ENCODE measurements at regions not wholly inside any gene's neighbourhood (a gene's known extent, or its start where the extent isn't known, plus 50 kb on each side); places are given as distances from the start of the nearest gene placed in this dataset.

GRCh38 chr4:36000941-36001557 is 243.3 kb downstream of the ARAP2 start:
- no peaks in the 10 kb centered on the region for H3K36me3 ChIP-seq (ENCODE audit: low read depth)
- H3K27ac ChIP-seq = no peak overlapping the region
- no peaks in the 10 kb centered on the region for H3K9me2 ChIP-seq (ENCODE audit: insufficient read depth)
- no peak overlapping the region for H3K4me3 ChIP-seq
- no peak overlapping the region for H2AFZ ChIP-seq
- H3F3A ChIP-seq (ENCODE audit: insufficient read depth) = no peaks in the 10 kb centered on the region
- in situ Hi-C loops (cut with MboI) = no loop called here
- H4K20me1 ChIP-seq (ENCODE audit: insufficient read depth) = no peaks in the 10 kb centered on the region
- no peak for TF ChIP-seq EZH2phosphoT487 (IDR thresholded peaks at IDR 0.05; ENCODE audit: insufficient read depth, low read depth)
- no peak for TF ChIP-seq EZH2 (IDR thresholded peaks at IDR 0.05; ENCODE audit: insufficient read depth, poor library complexity, severe bottlenecking)
- H3K4me1 ChIP-seq (ENCODE audit: insufficient read depth) = no peaks in the 10 kb centered on the region
- H3K27me3 ChIP-seq (replicated peaks; ENCODE audit: insufficient read depth) = no peaks in the 10 kb centered on the region
- WGBS, 2 experiments (ENCODE audit: low coverage in 1 of 2, low lambda C conversion rate in 2 of 2, missing lambda C conversion rate in 2 of 2) = 37 to 44% methylated on average over 3 of the region's 3 CpGs
- no peak for DNase-seq
- no peak overlapping the region for H3K4me2 ChIP-seq (ENCODE audit: unreplicated experiment)
- H3K79me2 ChIP-seq (ENCODE audit: insufficient read depth) = no peaks in the 10 kb centered on the region
- H3K9me3 ChIP-seq (ENCODE audit: low read depth) = no peaks in the 10 kb centered on the region
- no peak overlapping the region for H3K9ac ChIP-seq

- Histone ChIP-seq H3K9me2 (ENCODE audit: insufficient read depth) (no peaks in the 10 kb centered on the region), H3K4me3 (no peak overlapping the region), H3K36me3 (ENCODE audit: low read depth) (no peaks in the 10 kb centered on the region), H3K27me3 (replicated peaks; ENCODE audit: insufficient read depth) (no peaks in the 10 kb centered on the region), H3K27ac (no peak overlapping the region), H3K9me3 (ENCODE audit: low read depth) (no peaks in the 10 kb centered on the region), H4K20me1 (ENCODE audit: insufficient read depth) (no peaks in the 10 kb centered on the region), H3K9ac (no peak overlapping the region), H3K4me2 (ENCODE audit: unreplicated experiment) (no peak overlapping the region), H3K79me2 (ENCODE audit: insufficient read depth) (no peaks in the 10 kb centered on the region), H3F3A (ENCODE audit: insufficient read depth) (no peaks in the 10 kb centered on the region), H2AFZ (no peak overlapping the region), H3K4me1 (ENCODE audit: insufficient read depth) (no peaks in the 10 kb centered on the region)
- in situ Hi-C loops (cut with MboI) = no loop called here
- TF ChIP-seq EZH2phosphoT487 (IDR thresholded peaks at IDR 0.05; ENCODE audit: insufficient read depth, low read depth) = no peak
- WGBS, 2 experiments (ENCODE audit: low coverage in 1 of 2, low lambda C conversion rate in 2 of 2, missing lambda C conversion rate in 2 of 2) = 63 to 67% methylated on average over 12 of the region's 12 CpGs
- DNase-seq = no peak
Measured at GRCh38 chr4:36003051-36003450, 241.3 kb downstream of the ARAP2 start.

- H3K4me1 ChIP-seq (ENCODE audit: insufficient read depth) = no peaks in the 10 kb centered on the region
- no peak overlapping the region for H2AFZ ChIP-seq
- no peaks in the 10 kb centered on the region for H3K9me3 ChIP-seq (ENCODE audit: low read depth)
- no peak overlapping the region for H3K9ac ChIP-seq
- TF ChIP-seq EZH2 (IDR thresholded peaks at IDR 0.05; ENCODE audit: insufficient read depth, poor library complexity, severe bottlenecking) (no peak), EZH2phosphoT487 (IDR thresholded peaks at IDR 0.05; ENCODE audit: insufficient read depth, low read depth) (no peak)
- H3K4me3 ChIP-seq = no peak overlapping the region
- H3K4me2 ChIP-seq (ENCODE audit: unreplicated experiment) = no peak overlapping the region
- no peaks in the 10 kb centered on the region for H4K20me1 ChIP-seq (ENCODE audit: insufficient read depth)
- no peak overlapping the region for H3K27ac ChIP-seq
- in situ Hi-C loops (cut with MboI) = no loop called here
- H3F3A ChIP-seq (ENCODE audit: insufficient read depth) = no peaks in the 10 kb centered on the region
- no peak for DNase-seq
- 15 to 33% methylated on average over 2 of the region's 2 CpGs for WGBS, 2 experiments (ENCODE audit: low coverage in 1 of 2, low lambda C conversion rate in 2 of 2, missing lambda C conversion rate in 2 of 2)
- H3K27me3 ChIP-seq (replicated peaks; ENCODE audit: insufficient read depth) = no peaks in the 10 kb centered on the region
- no peaks in the 10 kb centered on the region for H3K79me2 ChIP-seq (ENCODE audit: insufficient read depth)
- H3K36me3 ChIP-seq (ENCODE audit: low read depth) = no peaks in the 10 kb centered on the region
- no peaks in the 10 kb centered on the region for H3K9me2 ChIP-seq (ENCODE audit: insufficient read depth)
Measured at GRCh38 chr4:36004204-36004851, 240.0 kb downstream of the ARAP2 start.

GRCh38 chr4:36006226-36006625 is 238.1 kb downstream of the ARAP2 start:
- Histone ChIP-seq H3K4me3 (no peak overlapping the region), H4K20me1 (ENCODE audit: insufficient read depth) (no peaks in the 10 kb centered on the region), H2AFZ (no peak overlapping the region), H3K9ac (no peak overlapping the region), H3K79me2 (ENCODE audit: insufficient read depth) (no peaks in the 10 kb centered on the region), H3K9me3 (ENCODE audit: low read depth) (no peaks in the 10 kb centered on the region), H3K4me2 (ENCODE audit: unreplicated experiment) (no peak overlapping the region), H3K27me3 (replicated peaks; ENCODE audit: insufficient read depth) (no peaks in the 10 kb centered on the region), H3K9me2 (ENCODE audit: insufficient read depth) (no peaks in the 10 kb centered on the region), H3K36me3 (ENCODE audit: low read depth) (no peaks in the 10 kb centered on the region), H3F3A (ENCODE audit: insufficient read depth) (no peaks in the 10 kb centered on the region), H3K4me1 (ENCODE audit: insufficient read depth) (no peaks in the 10 kb centered on the region), H3K27ac (no peak overlapping the region)
- TF ChIP-seq EZH2phosphoT487 (IDR thresholded peaks at IDR 0.05; ENCODE audit: insufficient read depth, low read depth) (no peak), EZH2 (IDR thresholded peaks at IDR 0.05; ENCODE audit: insufficient read depth, poor library complexity, severe bottlenecking) (no peak)
- in situ Hi-C loops (cut with MboI) = no loop called here
- WGBS, 2 experiments (ENCODE audit: low coverage in 1 of 2, low lambda C conversion rate in 2 of 2, missing lambda C conversion rate in 2 of 2) = 34 to 35% methylated on average over 5 of the region's 5 CpGs
- no peak for DNase-seq
